WI38 (cell line): ENCODE measurements at regions not wholly inside any gene's neighbourhood (a gene's known extent, or its start where the extent isn't known, plus 50 kb on each side); places are given as distances from the start of the nearest gene placed in this dataset.

Experiments used
- H3K4me3 ChIP-seq: 2 replicates; pipeline ENCODE4 v1.5.1; 2011; ENCODE audit warnings: low read depth, mild to moderate bottlenecking, control low read depth, low read length
- CTCF ChIP-seq: IDR thresholded peaks from 2 replicates; pipeline ENCODE4 v1.5.1; 2012; ENCODE audit warnings: low read depth, mild to moderate bottlenecking, control low read depth, low read length

GRCh38 chr16:52852978-52853377 is 199.7 kb downstream of the CHD9NB start:
- no peak overlapping the region for H3K4me3 ChIP-seq
- TF ChIP-seq CTCF = no peak

GRCh38 chr16:52851211-52851740 is 201.4 kb downstream of the CHD9NB start:
- TF ChIP-seq CTCF = no peak
- H3K4me3 ChIP-seq = no peak overlapping the region

- TF ChIP-seq CTCF = no peak
- H3K4me3 ChIP-seq = no peak overlapping the region
Observed at GRCh38 chr16:52843381-52843780, 209.3 kb downstream of the CHD9NB start.

- TF ChIP-seq CTCF = no peak
- no peak overlapping the region for H3K4me3 ChIP-seq
Observed at GRCh38 chr16:52837251-52837650, 215.4 kb downstream of the CHD9NB start.

- no peak overlapping the region for H3K4me3 ChIP-seq
- TF ChIP-seq CTCF = no peak
Observed at GRCh38 chr16:52834736-52835465, 217.8 kb downstream of the CHD9NB start.

- no peak overlapping the region for H3K4me3 ChIP-seq
- TF ChIP-seq CTCF = no peak
Observed at GRCh38 chr16:52832771-52833170, 219.9 kb downstream of the CHD9NB start.

- no peak for TF ChIP-seq CTCF
Observed at GRCh38 chr16:52827456-52827855, 225.2 kb downstream of the CHD9NB start.

More at GRCh38 chr16:52827456-52827855, 225.2 kb downstream of the CHD9NB start:
- no peak overlapping the region for H3K4me3 ChIP-seq
